GM18520 (cell line): ENCODE measurements at regions not wholly inside any gene's neighbourhood (a gene's known extent, or its start where the extent isn't known, plus 50 kb on each side); places are given as distances from the start of the nearest gene placed in this dataset.

ENCODE experiments used
- ATAC-seq: cut with Tn5 transposase; IDR thresholded peaks from one replicate; pipeline ENCODE4 v1.9.1; 2021; ENCODE audit not compliant: unreplicated experiment

DNA sequence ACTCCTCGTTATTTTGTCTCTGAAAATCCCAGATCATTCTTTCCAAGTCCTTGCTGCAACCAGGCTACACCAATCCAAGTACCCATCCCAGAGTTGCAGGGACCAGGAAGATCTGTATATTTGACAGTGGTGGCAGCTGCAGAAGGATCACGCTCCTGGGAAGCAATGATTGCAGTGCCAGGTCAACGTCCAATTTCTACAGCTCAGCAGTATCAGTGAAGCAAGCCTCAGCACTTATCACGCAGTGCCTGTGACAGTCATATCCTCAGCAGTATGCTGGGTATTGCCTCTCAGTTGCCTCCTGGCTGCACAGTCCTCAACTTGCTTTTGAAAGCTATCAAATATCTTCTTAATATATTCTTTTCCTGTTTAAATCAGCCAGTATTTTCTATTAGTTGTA is 66.7 kb downstream of the BARHL2 start:
- no peak for ATAC-seq

DNA sequence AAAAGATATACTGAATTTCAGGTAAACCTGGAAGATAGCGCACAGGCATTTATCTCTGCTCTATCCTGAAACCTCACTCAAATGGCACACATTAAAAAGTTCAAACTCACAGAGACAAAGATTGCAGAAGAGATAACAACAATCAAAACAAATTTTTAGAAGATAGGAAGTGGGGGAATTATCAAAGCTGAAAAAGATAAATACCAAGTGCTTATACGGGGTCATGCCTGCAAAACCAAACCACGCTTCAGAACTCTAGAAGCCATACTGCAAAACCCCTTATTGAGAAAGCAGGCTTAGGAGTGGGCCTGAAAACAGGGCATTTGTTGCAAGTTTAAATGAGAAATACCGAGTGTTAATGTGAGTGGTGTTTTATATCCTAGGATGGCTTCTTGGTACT is 76.8 kb downstream of the BARHL2 start:
- ATAC-seq = no peak

DNA sequence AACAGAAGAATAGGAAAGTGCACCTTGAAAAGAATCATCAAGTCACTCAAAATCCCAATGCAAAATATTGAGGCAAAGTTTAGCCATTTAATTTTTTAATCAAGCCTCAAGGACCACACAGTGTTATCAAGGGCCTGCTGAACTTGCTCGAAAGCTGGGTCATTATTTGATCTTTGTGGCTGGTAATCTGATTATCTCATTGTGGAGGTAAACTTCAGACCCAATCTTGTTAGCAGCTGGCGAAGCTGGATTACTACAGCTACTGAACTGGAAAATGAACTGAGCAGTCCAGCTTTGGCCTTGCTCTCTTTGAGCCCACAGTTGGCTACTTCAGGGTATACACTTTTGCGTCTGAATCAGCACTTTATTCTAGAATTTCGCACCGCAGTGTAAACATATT is 94.4 kb downstream of the BARHL2 start:
- no peak for ATAC-seq

DNA sequence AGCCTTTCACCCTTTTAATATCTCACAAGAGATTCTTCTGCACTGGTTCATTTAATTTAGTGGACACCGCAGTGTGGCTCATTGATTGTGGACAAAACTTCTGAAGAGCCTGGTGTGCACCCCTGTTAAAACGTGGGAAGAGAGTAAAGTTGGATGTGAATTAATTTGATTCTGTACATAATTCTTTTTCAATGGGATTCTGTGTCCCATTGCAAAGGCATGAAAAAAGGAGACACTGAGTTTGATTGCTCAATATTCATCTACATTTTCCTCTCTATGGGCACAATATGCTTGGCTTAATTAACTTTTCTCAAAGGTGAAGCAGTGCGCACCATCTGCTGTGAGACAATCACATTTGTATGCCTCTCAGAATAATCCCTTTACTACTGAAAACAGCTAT is 95.1 kb downstream of the BARHL2 start:
- no peak for ATAC-seq

DNA sequence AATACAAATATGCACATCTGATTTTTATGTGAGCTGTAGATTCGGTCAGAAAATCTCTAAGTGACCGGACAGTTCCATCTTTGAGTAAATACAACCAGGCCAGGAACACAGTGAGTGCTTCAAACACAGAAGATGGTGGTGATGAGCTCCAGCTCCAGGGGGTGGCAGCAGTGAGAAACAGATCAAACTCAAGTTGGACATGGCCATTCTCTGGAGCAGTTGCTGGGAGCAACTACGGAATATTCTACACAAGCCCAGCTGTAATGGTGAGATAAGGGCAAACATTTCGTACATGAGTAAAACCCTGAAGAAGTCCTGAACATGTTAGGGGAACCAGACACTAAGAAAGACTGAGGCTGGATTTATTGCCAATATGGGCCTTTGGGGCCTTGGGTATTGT is 100.7 kb downstream of the BARHL2 start:
- no peak for ATAC-seq

DNA sequence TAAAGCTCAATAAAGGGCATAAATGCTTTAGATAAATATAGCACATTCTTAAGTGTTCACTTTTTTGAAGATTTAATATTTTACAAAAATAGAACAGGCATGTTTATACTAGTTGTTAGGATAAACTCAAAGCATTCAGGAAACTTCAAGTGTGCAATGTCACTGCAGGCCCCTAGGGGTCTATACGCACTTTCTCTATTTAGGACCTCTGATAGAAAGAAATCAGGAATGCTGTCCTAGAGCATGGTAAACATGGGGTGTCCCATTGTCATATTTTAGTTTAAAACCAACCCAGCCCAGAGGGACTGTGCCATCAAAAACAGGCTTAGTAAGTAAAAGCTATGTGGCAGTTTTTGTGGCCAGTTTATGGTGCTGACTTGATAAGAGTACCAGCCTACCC is 102.2 kb downstream of the BARHL2 start:
- ATAC-seq = no peak

DNA sequence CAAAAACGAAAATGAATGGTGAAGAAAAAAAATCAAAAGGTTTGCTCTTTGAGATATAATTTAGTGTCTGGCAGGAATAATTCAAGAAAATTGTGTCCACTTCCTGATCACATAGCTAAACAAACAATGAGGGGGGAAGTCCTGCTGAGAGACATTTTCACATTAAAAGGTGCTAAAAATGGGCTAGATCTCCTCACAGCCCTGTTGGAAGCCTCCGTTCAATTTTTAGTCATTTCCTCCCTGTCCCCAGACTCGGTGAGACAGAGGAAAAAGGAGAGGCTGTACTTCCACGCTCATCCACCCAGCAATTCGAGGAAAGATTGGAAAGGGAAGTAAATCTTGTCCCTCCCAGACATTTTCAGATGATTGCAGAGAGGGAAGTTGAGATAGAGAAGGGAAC is 103.7 kb downstream of the BARHL2 start:
- no peak for ATAC-seq

DNA sequence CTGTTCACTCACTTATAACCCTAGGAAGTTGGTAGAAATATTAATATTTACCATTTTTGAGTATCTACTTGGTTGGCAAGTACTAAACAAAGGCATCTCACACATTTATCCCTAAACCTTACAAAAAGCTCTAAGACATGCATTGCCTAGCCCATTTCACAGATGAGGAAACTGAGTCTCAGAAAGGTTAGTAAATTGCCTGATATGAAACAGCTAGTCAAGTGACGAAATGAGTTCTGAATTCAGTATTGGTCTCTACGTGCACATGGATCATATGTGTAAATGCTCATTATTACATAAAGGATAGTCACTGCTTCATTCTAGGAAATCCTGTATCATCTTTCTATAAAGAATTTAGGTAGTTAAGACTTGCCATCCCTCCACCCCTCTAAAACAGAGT is 105.1 kb downstream of the BARHL2 start:
- ATAC-seq = no peak

DNA sequence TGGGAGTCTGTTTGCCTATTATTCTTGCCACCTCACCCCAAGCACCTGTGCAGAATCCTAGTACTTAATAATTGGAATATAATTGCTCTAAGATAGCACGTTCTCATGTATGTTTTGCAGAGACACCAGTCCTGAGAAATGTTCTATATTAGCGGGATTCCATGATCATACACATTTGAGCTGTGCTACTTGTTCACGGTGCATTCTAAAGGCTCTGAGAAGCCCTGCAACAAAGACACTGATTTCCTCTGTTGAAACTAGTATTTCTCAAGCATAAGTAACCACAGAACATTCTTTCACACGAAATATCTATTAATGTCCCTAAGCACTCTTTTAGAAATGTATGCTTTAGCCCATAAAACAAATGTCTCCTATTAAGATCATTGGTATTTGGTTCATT is 109.4 kb downstream of the BARHL2 start:
- ATAC-seq = no peak

DNA sequence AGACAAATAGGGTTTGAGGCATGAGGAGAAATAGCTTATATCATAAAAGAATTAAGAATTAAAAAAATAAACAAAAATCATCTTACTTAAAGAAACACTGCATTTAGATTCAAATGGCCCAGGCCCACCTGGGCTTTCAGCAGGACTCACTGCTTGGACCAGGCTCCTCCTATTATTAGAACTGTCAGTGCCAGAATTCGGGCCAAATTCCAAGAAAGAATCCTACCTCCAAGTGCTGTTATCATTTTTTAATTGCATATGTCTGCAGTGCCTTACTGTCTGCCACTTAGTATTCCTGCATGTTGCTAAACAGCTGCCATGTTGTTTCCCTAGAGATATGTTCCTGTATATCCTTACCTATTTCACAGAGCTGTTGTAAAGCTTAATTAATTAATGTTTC is 112.0 kb downstream of the BARHL2 start:
- no peak for ATAC-seq

DNA sequence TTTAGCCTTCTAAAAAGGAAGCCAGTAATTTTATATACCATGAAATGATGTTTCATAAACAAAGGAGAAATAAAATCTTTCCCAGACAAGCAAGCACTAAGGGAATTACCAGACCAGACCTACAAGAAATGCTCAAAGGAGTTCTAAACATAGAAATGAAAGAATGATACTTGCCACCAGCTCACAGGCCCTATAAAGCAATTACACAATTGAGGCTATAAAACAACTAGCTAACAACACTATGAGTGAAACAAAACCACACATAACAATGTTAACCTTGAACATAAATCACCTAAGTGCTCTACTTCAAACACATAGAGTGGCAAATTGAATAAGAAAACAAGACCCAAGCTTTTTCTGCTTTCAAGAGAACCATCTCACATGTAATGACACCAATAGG is 123.8 kb downstream of the BARHL2 start:
- no peak for ATAC-seq

DNA sequence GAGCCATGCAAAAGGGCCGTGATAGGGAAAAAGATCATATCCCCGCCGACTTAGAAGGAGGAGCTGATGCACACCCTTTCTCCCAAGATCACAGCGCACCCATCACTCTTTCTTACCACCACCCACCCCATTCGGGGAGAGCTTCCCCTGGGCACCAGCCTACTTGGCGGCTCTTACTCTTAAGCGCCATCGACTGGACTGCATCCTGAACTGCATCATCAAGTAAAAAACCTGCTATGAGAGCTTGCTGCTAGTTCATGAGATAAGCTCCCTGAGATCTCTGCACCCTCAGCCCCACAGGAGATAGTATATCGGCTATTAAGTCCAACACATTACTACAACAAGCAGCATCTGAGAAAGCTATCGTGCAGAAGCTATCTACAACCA is 125.1 kb downstream of the BARHL2 start:
- ATAC-seq = no peak

DNA sequence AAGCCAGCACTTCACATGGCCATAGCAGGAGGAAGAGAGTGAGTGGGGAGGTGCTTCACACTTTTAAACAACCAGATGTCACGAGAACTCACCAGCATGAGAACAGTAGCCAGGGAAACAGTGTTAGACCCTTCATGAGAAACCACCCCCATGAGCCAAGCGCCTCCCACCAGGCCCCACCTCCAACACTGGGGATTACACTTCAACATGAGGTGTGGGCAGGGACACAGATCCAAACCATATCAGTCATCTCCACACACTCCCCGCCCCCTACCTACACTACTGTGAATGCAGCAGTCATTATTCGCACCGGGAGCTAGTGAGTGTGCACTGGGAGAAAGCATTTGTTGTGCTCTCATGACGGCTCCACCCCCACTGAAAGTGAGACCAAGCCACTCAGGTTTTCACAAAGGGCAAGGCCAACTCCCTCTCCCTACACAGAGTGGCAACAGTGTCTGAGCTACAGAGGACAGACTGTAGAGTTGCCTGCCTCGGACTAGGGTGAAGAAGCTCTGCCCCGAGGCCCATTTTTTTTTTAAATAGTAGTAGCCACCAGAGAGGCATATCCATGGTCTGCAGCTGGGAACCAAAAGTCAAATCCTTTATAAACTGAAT is 125.6 kb downstream of the BARHL2 start:
- no peak for ATAC-seq

DNA sequence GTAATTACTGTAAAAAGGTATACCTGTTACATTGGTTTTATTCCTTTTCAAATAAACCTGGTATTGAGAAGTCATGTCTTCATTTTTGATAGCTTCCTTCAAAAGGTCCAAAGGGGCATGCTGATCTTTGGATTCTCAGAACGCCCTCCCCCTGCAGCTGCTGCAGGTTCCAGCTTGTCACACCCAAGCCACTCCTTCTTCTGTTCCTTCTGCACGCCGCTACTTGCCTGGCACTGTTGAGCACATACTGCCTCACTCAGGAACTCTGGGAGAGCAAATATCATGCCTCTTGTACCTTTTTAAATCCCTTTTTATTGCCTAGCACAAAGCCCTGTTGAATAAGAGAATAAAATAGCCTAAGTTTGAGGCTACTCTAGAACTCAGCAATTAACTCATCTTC is 136.9 kb downstream of the BARHL2 start:
- ATAC-seq = no peak

DNA sequence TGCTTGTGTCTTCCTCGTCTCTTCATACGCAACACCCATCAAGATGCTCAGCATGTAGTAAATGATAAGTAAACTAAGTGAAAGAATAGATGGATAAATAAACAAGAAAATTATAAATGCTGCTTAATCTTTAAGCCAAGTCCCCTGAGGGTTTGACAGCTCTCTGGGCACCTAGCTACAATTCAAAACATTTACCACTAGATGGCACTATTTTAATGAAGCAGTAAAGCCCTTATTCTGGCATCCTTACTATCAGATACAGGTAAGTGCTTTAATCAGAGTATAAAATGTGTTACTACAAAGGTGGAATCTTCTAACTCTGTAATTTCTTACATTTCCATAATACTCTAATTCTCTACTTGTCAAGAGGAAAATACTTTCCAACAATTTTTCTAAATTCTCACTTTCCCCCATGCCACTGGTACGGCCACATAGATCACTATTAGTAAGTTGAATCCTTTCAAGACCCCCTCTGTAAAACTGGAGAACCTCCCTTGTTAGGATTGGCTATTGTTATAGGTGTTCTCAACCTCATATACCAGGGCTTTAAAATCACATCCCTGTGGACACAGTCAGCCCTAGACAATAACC is 137.8 kb downstream of the BARHL2 start:
- ATAC-seq = no peak

DNA sequence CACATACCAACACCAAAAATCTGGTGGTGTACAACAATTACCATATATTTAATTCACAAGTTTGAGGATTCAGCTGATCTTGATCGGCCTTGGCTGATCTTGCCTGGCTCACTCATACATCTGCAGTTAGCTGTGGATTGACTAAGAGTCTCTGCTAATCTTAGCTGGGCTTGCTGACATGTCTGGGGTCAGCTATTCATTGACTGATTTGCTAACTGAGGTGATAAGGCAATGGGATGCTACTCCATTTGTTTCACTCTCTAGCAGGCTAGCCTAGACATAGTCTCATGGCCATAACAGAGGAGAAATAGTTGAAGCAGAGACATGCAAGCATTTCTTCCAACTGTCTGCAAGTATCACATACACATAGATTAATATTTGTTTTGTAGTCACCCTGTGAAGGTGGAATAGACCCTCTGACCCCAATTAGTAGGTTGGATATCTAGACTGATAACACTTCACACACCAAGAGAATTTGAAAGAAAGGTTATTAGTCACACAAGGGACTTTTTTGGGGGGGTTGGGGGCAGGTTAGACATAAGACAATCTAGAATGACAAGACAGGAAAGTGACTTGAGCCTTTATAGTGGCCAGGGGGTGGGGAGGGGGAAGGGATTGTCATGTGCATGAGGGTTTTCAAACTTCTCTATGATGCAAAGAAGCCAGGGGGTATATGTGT is 142.3 kb downstream of the BARHL2 start:
- no peak for ATAC-seq

DNA sequence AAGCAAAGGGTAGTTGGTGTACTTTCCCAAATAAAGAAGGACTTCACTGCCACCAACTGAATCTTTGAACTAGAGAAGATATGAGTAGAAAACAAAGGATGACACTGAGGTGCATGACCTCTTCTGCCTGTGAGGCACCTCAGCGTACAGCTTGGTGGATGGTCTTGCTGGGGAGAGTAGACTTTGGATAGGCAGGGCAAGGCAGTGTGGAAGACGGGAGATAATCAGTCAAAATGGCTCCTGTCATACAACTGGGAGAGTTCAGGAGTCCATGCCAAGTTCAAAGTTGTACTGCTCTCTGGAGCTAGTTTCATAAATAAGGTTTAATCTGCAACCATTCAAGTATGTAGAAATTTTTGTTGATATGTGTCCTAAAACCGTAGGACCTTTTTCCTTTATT is 143.4 kb downstream of the BARHL2 start:
- ATAC-seq = no peak

DNA sequence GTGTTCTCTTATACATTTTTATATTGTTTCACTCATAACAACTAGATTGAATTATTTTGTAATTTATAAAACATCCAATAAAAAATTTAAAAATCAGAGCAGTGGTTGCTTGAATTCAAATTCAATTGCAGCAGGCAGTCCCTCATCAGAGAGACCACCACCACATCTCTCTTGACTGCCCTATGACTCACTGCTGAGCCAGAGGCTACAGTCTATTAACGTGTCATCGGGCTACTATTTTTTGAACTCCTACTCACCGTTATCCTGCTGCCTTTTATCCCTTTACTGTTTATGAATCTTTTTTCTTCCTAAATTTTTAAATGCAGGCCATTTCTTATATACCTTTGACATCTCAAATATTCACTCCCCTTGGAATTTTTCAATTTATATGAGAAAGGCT is 144.7 kb downstream of the BARHL2 start:
- no peak for ATAC-seq

DNA sequence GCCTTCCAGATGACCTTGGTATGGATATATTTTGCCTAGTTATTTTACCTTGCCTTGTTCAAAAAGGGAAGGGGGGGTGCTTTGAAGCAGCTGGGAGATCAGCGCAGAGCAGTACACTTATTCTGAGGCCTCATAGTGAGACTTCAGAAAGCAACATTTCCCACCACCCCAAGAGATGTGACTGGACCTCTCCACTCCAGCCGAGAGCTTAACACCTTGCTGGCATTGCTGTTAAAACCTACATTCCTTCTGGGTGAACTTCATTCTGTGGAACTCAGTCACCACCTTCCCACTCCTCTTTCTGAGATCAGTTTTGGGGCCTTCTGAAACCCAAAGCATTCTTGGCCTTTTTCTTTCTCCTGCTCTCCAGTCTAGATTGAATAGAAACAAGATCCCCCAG is 148.7 kb downstream of the BARHL2 start:
- no peak for ATAC-seq

DNA sequence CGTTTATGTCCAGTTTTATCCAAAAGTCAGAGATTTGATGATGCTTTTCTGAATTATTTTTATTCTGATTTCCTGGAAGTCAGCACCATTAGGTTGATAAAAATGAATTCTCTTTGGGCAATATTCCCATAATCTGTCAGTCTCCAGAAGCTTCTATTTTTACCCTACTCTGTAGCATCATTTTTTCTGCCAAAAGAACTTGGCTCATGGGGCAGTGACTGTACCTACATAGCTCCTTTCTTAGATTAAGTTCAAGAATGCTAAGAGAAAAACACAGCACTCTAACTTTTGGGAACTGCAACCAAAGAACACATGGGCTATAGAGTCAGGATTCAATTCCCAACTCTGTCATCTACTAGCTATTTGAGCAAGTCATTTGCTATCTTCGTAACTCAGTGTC is 152.9 kb downstream of the BARHL2 start:
- ATAC-seq = no peak

DNA sequence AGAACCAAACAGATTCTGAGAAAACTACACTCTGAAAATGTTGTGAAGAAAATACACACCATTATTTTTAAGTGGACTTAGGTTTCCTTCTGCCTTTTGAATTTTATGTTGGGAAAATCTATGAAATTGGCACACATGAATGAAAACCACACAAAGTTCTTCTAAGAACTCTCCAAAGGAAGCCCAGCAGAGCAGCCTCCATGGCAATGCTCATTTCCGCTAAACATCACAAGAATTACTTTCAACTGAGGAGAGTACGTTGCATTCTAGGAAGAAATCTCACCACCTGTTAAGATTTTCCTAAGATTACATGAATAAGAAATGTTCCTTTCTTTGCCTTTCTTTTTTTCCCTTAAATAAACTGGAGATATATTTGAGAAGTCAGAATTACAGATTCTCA is 154.2 kb downstream of the BARHL2 start:
- no peak for ATAC-seq

DNA sequence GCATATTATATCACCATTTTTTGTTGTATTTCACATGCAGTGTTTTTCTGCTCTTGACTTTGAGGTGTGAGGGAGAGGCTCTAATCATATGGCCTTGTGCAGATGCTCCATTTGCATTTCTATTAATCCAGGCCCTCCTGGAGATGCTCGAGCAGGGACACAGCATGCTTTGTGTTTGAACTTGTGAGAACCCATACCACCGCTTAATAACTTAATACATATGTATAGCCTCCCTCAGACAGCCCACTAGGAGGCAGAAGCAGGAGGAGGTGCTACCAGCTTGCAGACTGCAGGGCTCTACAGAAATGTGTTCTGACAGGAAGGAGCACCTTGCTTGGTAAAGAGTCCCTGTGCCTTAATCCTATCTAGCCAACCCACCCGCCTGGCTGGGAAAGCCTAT is 155.2 kb downstream of the BARHL2 start:
- ATAC-seq = no peak
